Gastroesophageal sphincter (tissue), 3 donors: ENCODE measurements at regions not wholly inside any gene's neighbourhood (a gene's known extent, or its start where the extent isn't known, plus 50 kb on each side); places are given as distances from the start of the nearest gene placed in this dataset.

Source experiments
- POLR2A ChIP-seq, 2 donors: fragments of 450-650 bp; IDR thresholded peaks; one replicate each; pipeline ENCODE4 v1.6.1; 2017; ENCODE audit warnings: antibody characterized with exemption in 2 of 2, mild to moderate bottlenecking in 2 of 2, moderate library complexity in 1 of 2
- TF ChIP-seq, protein P1 (sequence below), 4 experiments: fragments of 200-600 bp in 2 of 4; fragments of 450-650 bp in 2 of 4; sonication (generic) in 1 of 4; IDR thresholded peaks; one replicate each; pipeline ENCODE4 v1.5.1; 2017 to 2019; ENCODE audit warnings: antibody characterized with exemption in 4 of 4, mild to moderate bottlenecking in 2 of 4, moderate library complexity in 2 of 4

DNA sequence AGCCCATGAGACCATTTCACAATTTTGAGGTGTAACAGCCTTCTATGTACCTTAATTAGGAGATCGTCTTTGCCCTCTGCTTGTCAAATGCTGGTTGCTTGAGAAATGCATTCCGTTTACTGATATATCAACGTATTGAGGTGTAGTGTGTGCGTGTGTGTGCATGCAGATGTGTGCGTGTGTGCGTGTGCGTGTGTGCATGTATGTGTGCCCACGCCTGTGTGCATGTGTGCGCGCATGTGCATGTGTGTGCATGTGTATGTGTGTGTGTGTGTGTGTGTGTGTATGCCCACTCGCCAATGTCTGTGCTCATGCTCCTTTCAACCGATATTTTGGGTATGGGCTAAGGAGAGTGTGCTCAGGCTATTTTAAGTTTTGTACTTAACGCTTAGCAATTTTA is 81.5 kb upstream of the ZFHX3 start:
- TF ChIP-seq, protein P1, sequence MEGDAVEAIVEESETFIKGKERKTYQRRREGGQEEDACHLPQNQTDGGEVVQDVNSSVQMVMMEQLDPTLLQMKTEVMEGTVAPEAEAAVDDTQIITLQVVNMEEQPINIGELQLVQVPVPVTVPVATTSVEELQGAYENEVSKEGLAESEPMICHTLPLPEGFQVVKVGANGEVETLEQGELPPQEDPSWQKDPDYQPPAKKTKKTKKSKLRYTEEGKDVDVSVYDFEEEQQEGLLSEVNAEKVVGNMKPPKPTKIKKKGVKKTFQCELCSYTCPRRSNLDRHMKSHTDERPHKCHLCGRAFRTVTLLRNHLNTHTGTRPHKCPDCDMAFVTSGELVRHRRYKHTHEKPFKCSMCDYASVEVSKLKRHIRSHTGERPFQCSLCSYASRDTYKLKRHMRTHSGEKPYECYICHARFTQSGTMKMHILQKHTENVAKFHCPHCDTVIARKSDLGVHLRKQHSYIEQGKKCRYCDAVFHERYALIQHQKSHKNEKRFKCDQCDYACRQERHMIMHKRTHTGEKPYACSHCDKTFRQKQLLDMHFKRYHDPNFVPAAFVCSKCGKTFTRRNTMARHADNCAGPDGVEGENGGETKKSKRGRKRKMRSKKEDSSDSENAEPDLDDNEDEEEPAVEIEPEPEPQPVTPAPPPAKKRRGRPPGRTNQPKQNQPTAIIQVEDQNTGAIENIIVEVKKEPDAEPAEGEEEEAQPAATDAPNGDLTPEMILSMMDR (IDR thresholded peaks at IDR 0.05), result no peak
- no peak for TF ChIP-seq POLR2A (IDR thresholded peaks at IDR 0.05)
